ENCODE measurements at regions not wholly inside any gene's neighbourhood (a gene's known extent, or its start where the extent isn't known, plus 50 kb on each side); places are given as distances from the start of the nearest gene placed in this dataset.

- Histone ChIP-seq H2AK5ac (ENCODE audit: insufficient read length, low read length) (no peak overlapping the region), H3K14ac (ENCODE audit: insufficient read depth, low read length) (no peak overlapping the region), H2BK5ac (ENCODE audit: insufficient read length, low read length) (no peak overlapping the region), H3K23me2 (ENCODE audit: insufficient read length, low read depth, low read length, poor library complexity, severe bottlenecking) (no peaks in the 10 kb centered on the region), H2AFZ (ENCODE audit: low read length) (no peak overlapping the region), H4K91ac (ENCODE audit: insufficient read length, low read depth, low read length) (no peak overlapping the region), H3K9ac (ENCODE audit: extremely low read depth, insufficient read length, low read length) (no peak overlapping the region), H2BK12ac (ENCODE audit: insufficient read length, low read depth, low read length) (no peak overlapping the region), H3K4me2 (ENCODE audit: insufficient read depth, insufficient read length, low read length) (no peak overlapping the region), H3K79me2 (ENCODE audit: insufficient read depth, low read length) (no peaks in the 10 kb centered on the region), H4K5ac (ENCODE audit: insufficient read length, low read depth, low read length) (no peak overlapping the region), H3K27me3 (ENCODE audit: insufficient read depth, low read length) (no peaks in the 10 kb centered on the region), H4K8ac (replicated peaks; ENCODE audit: insufficient read length, low read depth, low read length) (no peak overlapping the region), H3K79me1 (ENCODE audit: insufficient read depth, low read depth, low read length, poor library complexity, severe bottlenecking) (no peaks in the 10 kb centered on the region), H3K23ac (ENCODE audit: insufficient read length, low read depth, low read length) (no peak overlapping the region), H3K27ac (ENCODE audit: insufficient read length, low read depth, low read length) (no peak overlapping the region), H3T11ph (ENCODE audit: low read length) (no peak overlapping the region), H4K20me1 (ENCODE audit: control insufficient read depth, insufficient read depth, insufficient read length) (no peaks in the 10 kb centered on the region), H3K18ac (ENCODE audit: insufficient read length, low read depth, low read length) (no peak overlapping the region), H3K56ac (ENCODE audit: insufficient read length, low read depth, low read length) (no peak overlapping the region), H2BK120ac (ENCODE audit: low read depth, low read length, poor library complexity, severe bottlenecking) (no peak overlapping the region), H3K4ac (ENCODE audit: low read depth, low read length) (no peak overlapping the region), H3K9me3 (ENCODE audit: control insufficient read depth, low read depth, low read length) (peaks cover 6% of the 10 kb centered on the region), H3K4me1 (ENCODE audit: insufficient read depth, low read length) (no peaks in the 10 kb centered on the region), H2BK15ac (ENCODE audit: low read depth, low read length) (no peak overlapping the region), H2BK20ac (ENCODE audit: low read depth, low read length, poor library complexity, severe bottlenecking) (no peak overlapping the region)
- H3K4me3 Mint-ChIP-seq, result no peak overlapping the region
- no peaks in the 10 kb centered on the region; the same call in 1 of the 2 replicates for H3K27me3 Mint-ChIP-seq (ENCODE audit: low read depth)
- TF ChIP-seq, protein P1, sequence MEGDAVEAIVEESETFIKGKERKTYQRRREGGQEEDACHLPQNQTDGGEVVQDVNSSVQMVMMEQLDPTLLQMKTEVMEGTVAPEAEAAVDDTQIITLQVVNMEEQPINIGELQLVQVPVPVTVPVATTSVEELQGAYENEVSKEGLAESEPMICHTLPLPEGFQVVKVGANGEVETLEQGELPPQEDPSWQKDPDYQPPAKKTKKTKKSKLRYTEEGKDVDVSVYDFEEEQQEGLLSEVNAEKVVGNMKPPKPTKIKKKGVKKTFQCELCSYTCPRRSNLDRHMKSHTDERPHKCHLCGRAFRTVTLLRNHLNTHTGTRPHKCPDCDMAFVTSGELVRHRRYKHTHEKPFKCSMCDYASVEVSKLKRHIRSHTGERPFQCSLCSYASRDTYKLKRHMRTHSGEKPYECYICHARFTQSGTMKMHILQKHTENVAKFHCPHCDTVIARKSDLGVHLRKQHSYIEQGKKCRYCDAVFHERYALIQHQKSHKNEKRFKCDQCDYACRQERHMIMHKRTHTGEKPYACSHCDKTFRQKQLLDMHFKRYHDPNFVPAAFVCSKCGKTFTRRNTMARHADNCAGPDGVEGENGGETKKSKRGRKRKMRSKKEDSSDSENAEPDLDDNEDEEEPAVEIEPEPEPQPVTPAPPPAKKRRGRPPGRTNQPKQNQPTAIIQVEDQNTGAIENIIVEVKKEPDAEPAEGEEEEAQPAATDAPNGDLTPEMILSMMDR (conservative IDR thresholded peaks at IDR 0.05), result no peak
- no peaks in the 10 kb centered on the region for H3K4me1 Mint-ChIP-seq
- DNase-seq, result no peak
- peaks cover 4 to 19% (median 18%) of the 10 kb centered on the region in 3 experiments for H3K36me3 Mint-ChIP-seq (ENCODE audit: insufficient read depth in 1 of 3, low read depth in 3 of 3)
- H3K27ac Mint-ChIP-seq, result no peak overlapping the region
- H3K9me3 Mint-ChIP-seq, result peaks cover 38 to 55% of the 10 kb centered on the region in 2 experiments
Observed at GRCh38 chr2:107645586-107645985, 181.1 kb upstream of the RGPD4 start.

All from H9 (cell line).